NT2/D1 (cell line): ENCODE measurements at regions not wholly inside any gene's neighbourhood (a gene's known extent, or its start where the extent isn't known, plus 50 kb on each side); places are given as distances from the start of the nearest gene placed in this dataset.

Experiments used
- SUZ12 ChIP-seq: IDR thresholded peaks from 2 replicates; pipeline ENCODE4 v1.6.1; 2011; ENCODE audit not compliant: insufficient read length, insufficient read depth; ENCODE audit errors: extremely low read depth
- ZNF274 ChIP-seq: IDR thresholded peaks from 2 replicates; pipeline ENCODE4 v1.6.1; 2011; ENCODE audit warnings: mild to moderate bottlenecking, low read depth, low read length

DNA sequence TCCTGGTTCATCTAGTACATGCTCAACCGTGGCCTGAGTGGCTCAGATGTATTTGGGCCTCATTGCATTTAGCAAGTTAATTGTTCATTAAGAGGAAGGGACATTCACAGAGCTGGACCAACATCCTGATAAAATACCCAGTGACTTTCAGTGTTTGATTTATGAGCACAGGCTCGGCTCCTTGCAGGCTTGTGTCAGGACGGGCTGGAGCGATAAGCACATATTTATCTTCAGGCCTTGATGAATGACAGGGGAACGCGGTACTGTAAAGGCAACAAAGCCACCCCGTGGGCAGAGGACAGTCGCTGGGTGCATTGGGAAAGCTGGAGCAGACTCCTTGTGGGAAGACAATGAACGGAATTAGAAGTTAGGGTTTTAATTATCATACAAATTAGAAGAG lies 548.6 kb upstream of the HS6ST1 start:
- TF ChIP-seq SUZ12, result no peak
- no peak for TF ChIP-seq ZNF274
